22Rv1 (cell line): ENCODE measurements at regions not wholly inside any gene's neighbourhood (a gene's known extent, or its start where the extent isn't known, plus 50 kb on each side); places are given as distances from the start of the nearest gene placed in this dataset.

Experiments used
- H3K27ac ChIP-seq: fragments of 450-650 bp; 2 replicates; pipeline ENCODE4 v1.5.1; 2017
- ZFX ChIP-seq: fragments of 450-650 bp; IDR thresholded peaks from 2 replicates; pipeline ENCODE4 v1.6.1; 2017; ENCODE audit warnings: antibody characterized with exemption, borderline replicate concordance
- TF ChIP-seq, protein P1 (sequence below): fragments of 450-650 bp; IDR thresholded peaks from 2 replicates; pipeline ENCODE4 v1.5.1; 2017; ENCODE audit warnings: mild to moderate bottlenecking

DNA sequence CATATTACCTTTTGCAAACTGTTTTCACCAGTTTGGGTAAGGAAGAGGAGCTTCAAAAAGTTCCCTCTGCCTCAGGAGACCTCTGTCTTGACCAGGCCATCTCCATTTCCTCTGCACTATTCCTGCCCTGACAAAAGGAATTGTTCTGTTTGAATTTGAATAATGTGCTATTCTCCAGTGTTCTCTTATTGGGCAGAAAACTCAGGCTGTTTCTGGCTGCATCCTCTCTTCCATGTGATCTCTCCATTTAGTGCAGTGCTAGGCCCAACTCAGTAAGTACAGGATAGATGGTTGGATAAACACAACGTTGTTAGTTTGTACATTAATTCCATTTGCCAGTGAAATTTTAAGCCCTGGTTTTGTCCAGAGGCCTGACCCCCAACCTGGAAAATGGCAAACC is 102.2 kb upstream of the CELF4 start:
- TF ChIP-seq ZFX, result no peak
- TF ChIP-seq, protein P1, sequence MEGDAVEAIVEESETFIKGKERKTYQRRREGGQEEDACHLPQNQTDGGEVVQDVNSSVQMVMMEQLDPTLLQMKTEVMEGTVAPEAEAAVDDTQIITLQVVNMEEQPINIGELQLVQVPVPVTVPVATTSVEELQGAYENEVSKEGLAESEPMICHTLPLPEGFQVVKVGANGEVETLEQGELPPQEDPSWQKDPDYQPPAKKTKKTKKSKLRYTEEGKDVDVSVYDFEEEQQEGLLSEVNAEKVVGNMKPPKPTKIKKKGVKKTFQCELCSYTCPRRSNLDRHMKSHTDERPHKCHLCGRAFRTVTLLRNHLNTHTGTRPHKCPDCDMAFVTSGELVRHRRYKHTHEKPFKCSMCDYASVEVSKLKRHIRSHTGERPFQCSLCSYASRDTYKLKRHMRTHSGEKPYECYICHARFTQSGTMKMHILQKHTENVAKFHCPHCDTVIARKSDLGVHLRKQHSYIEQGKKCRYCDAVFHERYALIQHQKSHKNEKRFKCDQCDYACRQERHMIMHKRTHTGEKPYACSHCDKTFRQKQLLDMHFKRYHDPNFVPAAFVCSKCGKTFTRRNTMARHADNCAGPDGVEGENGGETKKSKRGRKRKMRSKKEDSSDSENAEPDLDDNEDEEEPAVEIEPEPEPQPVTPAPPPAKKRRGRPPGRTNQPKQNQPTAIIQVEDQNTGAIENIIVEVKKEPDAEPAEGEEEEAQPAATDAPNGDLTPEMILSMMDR, result no peak
- no peak overlapping the region for H3K27ac ChIP-seq

DNA sequence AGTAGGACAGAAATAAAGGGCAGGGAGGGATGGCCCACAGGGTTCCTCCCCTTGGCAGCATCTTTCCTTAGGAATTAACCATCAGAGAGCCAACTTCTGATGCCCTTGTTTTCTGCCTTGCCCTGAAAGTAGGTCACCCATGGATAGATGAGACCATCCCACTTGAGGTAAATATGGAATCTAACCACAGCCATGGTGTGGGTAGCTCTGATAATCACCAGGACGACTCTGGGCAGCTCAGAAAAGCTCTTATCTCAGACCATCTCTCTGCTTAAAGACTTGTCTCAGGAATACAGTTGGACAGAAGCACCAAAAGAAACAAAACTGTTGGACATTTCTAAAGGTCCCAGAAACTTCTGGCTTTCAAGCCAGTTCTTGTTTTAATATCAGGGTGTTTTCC is 101.4 kb upstream of the CELF4 start:
- no peak for TF ChIP-seq ZFX
- TF ChIP-seq, protein P1, result no peak
- H3K27ac ChIP-seq, result no peak overlapping the region

DNA sequence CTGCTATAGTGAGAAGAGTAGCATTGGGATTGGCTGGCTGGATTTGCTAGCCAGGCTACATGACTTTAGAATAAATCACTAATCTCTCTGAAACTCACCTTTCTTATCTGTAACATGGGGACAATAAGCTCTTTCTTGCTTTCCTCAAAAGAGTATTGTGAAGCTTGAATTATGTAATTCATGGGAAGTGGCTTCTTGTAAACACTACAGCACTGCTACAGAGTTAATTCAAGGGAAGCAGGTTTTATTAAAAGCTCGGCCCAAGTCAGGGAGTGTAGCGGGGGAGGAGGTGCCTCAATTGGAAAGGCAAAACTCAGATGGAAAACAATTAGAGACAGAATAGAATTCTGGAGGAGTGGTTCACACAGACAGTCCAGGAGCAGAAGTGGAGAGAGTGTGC is 100.9 kb upstream of the CELF4 start:
- TF ChIP-seq, protein P1, result no peak
- no peak for TF ChIP-seq ZFX
- no peak overlapping the region for H3K27ac ChIP-seq

DNA sequence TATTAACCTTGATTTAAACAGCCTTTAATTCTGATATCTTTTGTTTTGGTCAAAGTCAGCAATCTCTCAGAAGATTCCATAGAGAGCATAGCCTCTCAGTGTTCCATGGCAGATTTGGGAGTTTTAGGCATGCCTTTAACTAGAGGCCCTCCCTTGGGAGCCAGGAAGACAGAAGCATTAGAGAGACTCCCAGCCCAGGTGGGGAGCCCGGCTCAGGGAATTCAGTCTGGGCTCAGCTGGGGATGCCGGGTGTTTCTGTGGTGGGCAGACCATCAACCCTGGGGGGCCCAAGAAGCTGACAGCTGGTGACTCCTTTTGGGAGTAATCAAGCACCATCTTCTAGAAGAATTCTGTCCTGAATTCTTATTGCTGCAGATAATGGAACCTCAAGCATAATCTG is 99.7 kb upstream of the CELF4 start:
- TF ChIP-seq, protein P1, result no peak
- no peak for TF ChIP-seq ZFX
- no peak overlapping the region for H3K27ac ChIP-seq

DNA sequence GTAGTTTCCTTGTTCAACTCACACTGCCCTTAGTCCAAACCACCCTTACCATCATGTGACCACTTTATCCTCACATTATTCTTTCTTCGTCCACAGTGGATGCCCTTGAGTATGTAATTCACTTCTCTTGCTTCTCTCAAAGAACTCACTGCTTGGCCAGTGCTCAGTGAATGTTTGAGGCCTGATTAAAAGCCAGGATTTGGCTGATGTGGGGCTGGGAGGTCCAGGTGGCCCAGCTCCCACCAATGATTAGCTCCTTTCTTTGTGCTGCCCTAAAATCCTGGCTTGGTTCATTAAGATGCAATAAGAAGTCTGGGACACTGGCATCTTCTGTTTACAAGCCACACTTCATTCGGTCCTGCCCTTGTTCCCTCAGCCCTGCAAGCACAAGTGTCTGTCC is 97.8 kb upstream of the CELF4 start:
- no peak overlapping the region for H3K27ac ChIP-seq
- no peak for TF ChIP-seq ZFX
- TF ChIP-seq, protein P1, result no peak

DNA sequence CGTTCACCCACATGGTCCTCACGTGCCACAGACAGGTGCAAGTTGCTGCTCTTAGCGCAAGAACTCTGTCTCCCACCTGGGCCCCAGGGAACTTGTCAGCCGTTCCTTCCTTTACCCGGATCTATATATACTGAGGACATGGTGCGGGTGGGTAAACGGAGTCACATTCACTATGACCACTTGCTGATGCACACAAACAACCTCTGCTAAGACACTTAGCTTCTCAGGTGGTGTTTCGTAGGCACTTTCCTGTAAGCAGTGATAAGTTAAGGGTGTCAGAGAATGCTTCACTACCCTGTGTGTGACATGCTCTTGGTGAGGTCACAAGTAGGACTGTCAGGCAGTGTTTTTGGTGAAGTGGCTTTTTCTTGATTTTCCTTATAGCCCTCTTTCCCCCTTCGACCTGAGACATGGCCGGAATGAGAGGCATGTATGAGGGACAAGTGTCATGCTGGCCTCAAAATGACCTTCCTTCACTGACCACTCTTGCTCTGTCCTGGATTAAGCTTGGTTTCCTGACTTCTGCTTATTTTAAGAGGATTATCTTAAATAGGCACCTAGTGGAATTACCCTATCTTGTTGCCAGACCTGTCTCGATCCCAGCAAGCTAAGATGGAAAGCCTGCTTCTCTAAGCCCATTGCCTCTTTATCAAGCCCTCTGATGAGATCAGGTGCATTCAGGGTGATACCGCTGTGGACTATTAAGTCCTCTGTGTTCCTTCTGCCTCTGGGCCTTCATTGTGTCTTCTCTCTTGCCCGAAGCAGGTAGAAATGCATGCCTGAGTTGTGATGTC is 97.1 kb upstream of the CELF4 start:
- no peak for TF ChIP-seq ZFX
- TF ChIP-seq, protein P1, result no peak
- no peak overlapping the region for H3K27ac ChIP-seq

DNA sequence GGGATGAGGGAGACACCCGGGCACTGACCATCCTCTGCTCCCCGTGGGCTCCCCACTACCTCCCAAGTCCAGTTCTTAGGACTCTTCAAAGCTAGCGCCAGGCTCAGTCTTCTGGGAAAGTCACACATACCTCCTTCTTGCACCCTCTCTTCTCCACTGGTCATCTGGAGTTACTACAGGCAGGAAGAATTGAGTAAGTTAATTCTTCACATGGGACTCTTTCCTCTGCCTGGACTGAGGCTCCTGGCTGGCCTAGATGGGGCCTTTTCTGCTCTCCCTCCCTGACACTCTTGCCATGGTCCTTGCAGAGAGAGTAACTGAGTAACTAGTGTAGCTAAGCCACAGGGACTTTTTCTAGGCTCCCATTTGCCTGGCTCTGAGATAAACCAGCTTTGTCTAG is 96.5 kb upstream of the CELF4 start:
- no peak overlapping the region for H3K27ac ChIP-seq
- TF ChIP-seq, protein P1, result no peak
- TF ChIP-seq ZFX, result no peak
